ENCODE measurements at regions not wholly inside any gene's neighbourhood (a gene's known extent, or its start where the extent isn't known, plus 50 kb on each side); places are given as distances from the start of the nearest gene placed in this dataset.
"Not testable (repeated sequence)": the region's sequence is repeated elsewhere in the genome, so short reads cannot be mapped to it uniquely, and the experiment has no call there.

GRCh38 chr1:149275802-149276201, 172.5 kb upstream of the NBPF9 start:
- not testable (repeated sequence) for DNase-seq (ENCODE audit: low read depth in 3 of 3)

- DNase-seq (ENCODE audit: low read depth in 3 of 3), result not testable (repeated sequence)
Observed at GRCh38 chr1:149276496-149276895, 173.1 kb upstream of the NBPF9 start.

- not testable (repeated sequence) for DNase-seq (ENCODE audit: low read depth in 3 of 3)
Observed at GRCh38 chr1:149278156-149278555, 174.8 kb upstream of the NBPF9 start.

- not testable (repeated sequence) for DNase-seq (ENCODE audit: low read depth in 3 of 3)
Observed at GRCh38 chr1:149279015-149279414, 175.7 kb upstream of the NBPF9 start.

- not testable (repeated sequence) for DNase-seq (ENCODE audit: low read depth in 3 of 3)
Observed at GRCh38 chr1:149279512-149279911, 176.2 kb upstream of the NBPF9 start.

- not testable (repeated sequence) for DNase-seq (ENCODE audit: low read depth in 3 of 3)
Observed at GRCh38 chr1:149284773-149285172, 181.4 kb upstream of the NBPF9 start.

- DNase-seq (ENCODE audit: low read depth in 3 of 3), result not testable (repeated sequence)
Observed at GRCh38 chr1:149285205-149285604, 181.9 kb upstream of the NBPF9 start.

- peak in 2 of 3 experiments; percentile 0 to 22 for DNase-seq (ENCODE audit: low read depth in 3 of 3)
Observed at GRCh38 chr1:149285638-149286037, 182.3 kb upstream of the NBPF9 start.

GRCh38 chr1:149288580-149288979, 185.2 kb upstream of the NBPF9 start:
- DNase-seq (ENCODE audit: low read depth in 3 of 3), result not testable (repeated sequence)

- DNase-seq (ENCODE audit: low read depth in 3 of 3), result not testable (repeated sequence)
Observed at GRCh38 chr1:149300478-149301218, 174.2 kb upstream of the NBPF19 start.

- DNase-seq (ENCODE audit: low read depth in 3 of 3), result not testable (repeated sequence)
Observed at GRCh38 chr1:149301282-149301681, 173.6 kb upstream of the NBPF19 start.

- DNase-seq (ENCODE audit: low read depth in 3 of 3), result not testable (repeated sequence)
Observed at GRCh38 chr1:149304796-149305195, 170.0 kb upstream of the NBPF19 start.

GRCh38 chr1:149307640-149308039, 167.2 kb upstream of the NBPF19 start:
- DNase-seq (ENCODE audit: low read depth in 3 of 3), result not testable (repeated sequence)

GRCh38 chr1:149314921-149315320, 159.9 kb upstream of the NBPF19 start:
- DNase-seq (ENCODE audit: low read depth in 3 of 3), result not testable (repeated sequence)

- not testable (repeated sequence) for DNase-seq (ENCODE audit: low read depth in 3 of 3)
Observed at GRCh38 chr1:149320971-149321731, 153.7 kb upstream of the NBPF19 start.

GRCh38 chr1:149321732-149322016, 153.2 kb upstream of the NBPF19 start:
- not testable (repeated sequence) for DNase-seq (ENCODE audit: low read depth in 3 of 3)

- DNase-seq (ENCODE audit: low read depth in 3 of 3), result not testable (repeated sequence)
Observed at GRCh38 chr1:149330081-149330335, 144.8 kb upstream of the NBPF19 start.

- DNase-seq (ENCODE audit: low read depth in 3 of 3), result not testable (repeated sequence)
Observed at GRCh38 chr1:149336082-149336481, 138.8 kb upstream of the NBPF19 start.

- DNase-seq (ENCODE audit: low read depth in 3 of 3), result not testable (repeated sequence)
Observed at GRCh38 chr1:149338221-149338691, 136.6 kb upstream of the NBPF19 start.

GRCh38 chr1:149338698-149339097, 136.1 kb upstream of the NBPF19 start:
- not testable (repeated sequence) for DNase-seq (ENCODE audit: low read depth in 3 of 3)

GRCh38 chr1:149349448-149349847, 125.4 kb upstream of the NBPF19 start:
- not testable (repeated sequence) for DNase-seq (ENCODE audit: low read depth in 3 of 3)

- not testable (repeated sequence) for DNase-seq (ENCODE audit: low read depth in 3 of 3)
Observed at GRCh38 chr1:149352205-149352604, 122.6 kb upstream of the NBPF19 start.

- DNase-seq (ENCODE audit: low read depth in 3 of 3), result not testable (repeated sequence)
Observed at GRCh38 chr1:149354579-149354978, 120.3 kb upstream of the NBPF19 start.

Measured in stimulated activated CD4-positive, alpha-beta T cell treated with anti-CD3 and anti-CD28 coated beads, TNF-alpha, amount 100 ng/mL, for 24 hours (primary cell).